DOHH2 (cell line): ENCODE measurements at regions not wholly inside any gene's neighbourhood (a gene's known extent, or its start where the extent isn't known, plus 50 kb on each side); places are given as distances from the start of the nearest gene placed in this dataset.

Experiments used
- H3F3A ChIP-seq: fragments of 200-600 bp; sonication (generic), shearing (Covaris generic); 2 replicates; pipeline ENCODE4 v1.6.0; 2016; ENCODE audit warnings: antibody characterized with exemption, mild to moderate bottlenecking; ENCODE audit not compliant: control insufficient read depth, insufficient read depth
- H3K27ac ChIP-seq: fragments of 200-600 bp; sonication (generic); 2 replicates; pipeline ENCODE4 v1.5.1; 2014; ENCODE audit warnings: low read depth, mild to moderate bottlenecking, low read length, moderate library complexity
- H3K27me3 ChIP-seq: fragments of 200-600 bp; sonication (generic); 2 replicates; pipeline ENCODE4 v1.6.1; 2014; ENCODE audit warnings: mild to moderate bottlenecking, low read length, mixed read lengths; ENCODE audit not compliant: control insufficient read depth
- H3K36me3 ChIP-seq: fragments of 200-600 bp; sonication (generic); 2 replicates; pipeline ENCODE4 v1.6.1; 2014; ENCODE audit warnings: mild to moderate bottlenecking, low read length, moderate library complexity, mixed read lengths; ENCODE audit not compliant: control insufficient read depth
- H3K4me1 ChIP-seq: fragments of 200-600 bp; sonication (generic); 2 replicates; pipeline ENCODE4 v1.6.1; 2014; ENCODE audit warnings: mild to moderate bottlenecking, low read length, mixed read lengths; ENCODE audit not compliant: control insufficient read depth
- H3K4me2 ChIP-seq: fragments of 200-600 bp; sonication (generic); 2 replicates; pipeline ENCODE4 v1.6.0; 2014; ENCODE audit warnings: mild to moderate bottlenecking, low read length, moderate library complexity
- H3K4me3 ChIP-seq: fragments of 200-600 bp; sonication (generic); 2 replicates; pipeline ENCODE4 v1.5.1; 2014; ENCODE audit warnings: mild to moderate bottlenecking, low read length, mixed read lengths
- H3K79me2 ChIP-seq: fragments of 200-600 bp; sonication (generic); 2 replicates; pipeline ENCODE4 v1.6.1; 2014; ENCODE audit warnings: mild to moderate bottlenecking, low read length, mixed read lengths; ENCODE audit not compliant: control insufficient read depth
- H3K9me2 ChIP-seq: fragments of 200-600 bp; sonication (generic); replicated peaks from 2 replicates; pipeline ENCODE4 v1.6.1; 2014; ENCODE audit warnings: mild to moderate bottlenecking, low read length, mixed read lengths; ENCODE audit not compliant: control insufficient read depth
- H3K9me3 ChIP-seq: fragments of 200-600 bp; sonication (generic); 2 replicates; pipeline ENCODE4 v1.6.1; 2014; ENCODE audit warnings: antibody characterized with exemption, low read length, mixed read lengths; ENCODE audit not compliant: control insufficient read depth, insufficient read depth
- H4K20me1 ChIP-seq: fragments of 200-600 bp; sonication (generic); 2 replicates; pipeline ENCODE4 v1.6.0; 2014; ENCODE audit warnings: low read depth, mild to moderate bottlenecking, antibody characterized with exemption, low read length, moderate library complexity; ENCODE audit not compliant: control insufficient read depth, insufficient read depth
- CTCF ChIP-seq: fragments of 200-600 bp; sonication (generic); IDR thresholded peaks from one replicate; pipeline ENCODE4 v1.5.1; 2014; ENCODE audit warnings: antibody characterized with exemption, mild to moderate bottlenecking, low read depth, low read length; ENCODE audit not compliant: poor library complexity, severe bottlenecking
- EZH2phosphoT487 ChIP-seq: fragments of 200-600 bp; sonication (generic); IDR thresholded peaks from 2 replicates; pipeline ENCODE4 v1.6.1; 2017; ENCODE audit warnings: borderline replicate concordance, mild to moderate bottlenecking, antibody characterized with exemption, low read length, moderate library complexity, mixed read lengths

- H3K9me3 ChIP-seq: no peaks in the 10 kb centered on the region
- no peaks in the 10 kb centered on the region for H3K36me3 ChIP-seq
- no peak overlapping the region for H3K4me3 ChIP-seq
- no peaks in the 10 kb centered on the region for H3K79me2 ChIP-seq
- no peak for TF ChIP-seq EZH2phosphoT487
- no peak for TF ChIP-seq CTCF
- no peaks in the 10 kb centered on the region for H3K9me2 ChIP-seq
- H3K4me2 ChIP-seq: no peak overlapping the region
- H4K20me1 ChIP-seq: no peaks in the 10 kb centered on the region
- peaks cover 34% of the 10 kb centered on the region for H3K4me1 ChIP-seq
- H3K27me3 ChIP-seq: no peaks in the 10 kb centered on the region
- H3K27ac ChIP-seq: no peak overlapping the region
- H3F3A ChIP-seq: peaks cover 4% of the 10 kb centered on the region; the same call in 1 of the 2 replicates
Measured at GRCh38 chr5:124614836-124615385, 131.5 kb downstream of the ZNF608 start.

GRCh38 chr5:124614105-124614504, 132.3 kb downstream of the ZNF608 start:
- Histone ChIP-seq H3K4me3 (no peak overlapping the region), H3K36me3 (no peaks in the 10 kb centered on the region), H3K27ac (no peak overlapping the region), H3K9me2 (no peaks in the 10 kb centered on the region), H3K4me2 (no peak overlapping the region), H3K4me1 (peaks cover 40% of the 10 kb centered on the region), H3F3A (peaks cover 4% of the 10 kb centered on the region; the same call in 1 of the 2 replicates), H4K20me1 (no peaks in the 10 kb centered on the region), H3K79me2 (no peaks in the 10 kb centered on the region), H3K27me3 (no peaks in the 10 kb centered on the region), H3K9me3 (no peaks in the 10 kb centered on the region)
- TF ChIP-seq EZH2phosphoT487 (no peak), CTCF (no peak)

GRCh38 chr5:124613273-124613953, 133.0 kb downstream of the ZNF608 start:
- no peaks in the 10 kb centered on the region for H3K9me3 ChIP-seq
- TF ChIP-seq EZH2phosphoT487 (no peak), CTCF (no peak)
- H3K79me2 ChIP-seq: no peaks in the 10 kb centered on the region
- H4K20me1 ChIP-seq: no peaks in the 10 kb centered on the region
- peaks cover 40% of the 10 kb centered on the region for H3K4me1 ChIP-seq
- no peaks in the 10 kb centered on the region for H3K27me3 ChIP-seq
- no peak overlapping the region for H3K4me2 ChIP-seq
- H3F3A ChIP-seq: peaks cover 4% of the 10 kb centered on the region; the same call in 1 of the 2 replicates
- H3K27ac ChIP-seq: no peak overlapping the region
- no peaks in the 10 kb centered on the region for H3K9me2 ChIP-seq
- H3K4me3 ChIP-seq: no peak overlapping the region
- H3K36me3 ChIP-seq: no peaks in the 10 kb centered on the region
